Activated CD8-positive, alpha-beta T cell treated with anti-CD3 and anti-CD28 coated beads for 36 hours (primary cell): ENCODE measurements at regions not wholly inside any gene's neighbourhood (a gene's known extent, or its start where the extent isn't known, plus 50 kb on each side); places are given as distances from the start of the nearest gene placed in this dataset.

ENCODE experiments used
- ATAC-seq: fragments of 200-7000 bp; cut with Tn5 transposase; one replicate; pipeline ENCODE4 v1.10.0; 2021; ENCODE audit warnings: mild to moderate bottlenecking, moderate library complexity
- CTCF ChIA-PET: fragments of 350-600 bp; sonication (Branson Sonifier 250); formaldehyde crosslinking; loops from one replicate; lab custom pipeline; 2021; ENCODE audit warnings: antibody characterized with exemption; lab: Charles Lee
- POLR2A ChIA-PET: fragments of 350-600 bp; sonication (Branson Sonifier 250); formaldehyde crosslinking; loops from one replicate; lab custom pipeline; 2021; ENCODE audit warnings: antibody characterized with exemption; lab: Charles Lee
- DNase-seq: peaks from one replicate; pipeline ENCODE4 v3.0.0-alpha.2; 2020
- H3K27ac Mint-ChIP-seq: one replicate; pipeline ENCODE4 v1.8.0; 2021; ENCODE audit warnings: mild to moderate bottlenecking, mixed read lengths
- H3K27me3 Mint-ChIP-seq: one replicate; pipeline ENCODE4 v1.8.0; 2021; ENCODE audit warnings: mixed read lengths
- H3K36me3 Mint-ChIP-seq: one replicate; pipeline ENCODE4 v1.8.0; 2021; ENCODE audit warnings: low read depth, mixed read lengths
- H3K4me1 Mint-ChIP-seq: one replicate; pipeline ENCODE4 v1.8.0; 2021; ENCODE audit warnings: low read depth, mixed read lengths
- H3K4me3 Mint-ChIP-seq: one replicate; pipeline ENCODE4 v1.8.0; 2021; ENCODE audit warnings: mild to moderate bottlenecking, moderate library complexity, mixed read lengths
- H3K9me3 Mint-ChIP-seq: one replicate; pipeline ENCODE4 v1.8.0; 2021; ENCODE audit warnings: mixed read lengths
- CTCF ChIP-seq: fragments of 200-600 bp; IDR thresholded peaks from one replicate; pipeline ENCODE4 v1.8.0; 2022; ENCODE audit warnings: antibody characterized with exemption, mild to moderate bottlenecking
- intact Hi-C: fragments of 100-400 bp; cut with micrococcal nuclease; formaldehyde crosslinking; loops from one replicate; pipeline ENCODE4 v1.10.0; 2022

GRCh38 chr3:163491714-163492113, 1586.6 kb downstream of the SI start:
- Mint-ChIP-seq H3K36me3 (no peaks in the 10 kb centered on the region), H3K27ac (no peak overlapping the region), H3K27me3 (no peaks in the 10 kb centered on the region), H3K4me3 (no peak overlapping the region), H3K4me1 (no peaks in the 10 kb centered on the region), H3K9me3 (no peaks in the 10 kb centered on the region)
- ATAC-seq (no peak), DNase-seq (no peak)
- intact Hi-C loops: no loop called here
- CTCF ChIA-PET: no interaction called here
- POLR2A ChIA-PET: no interaction called here
- no peak for TF ChIP-seq CTCF

DNA sequence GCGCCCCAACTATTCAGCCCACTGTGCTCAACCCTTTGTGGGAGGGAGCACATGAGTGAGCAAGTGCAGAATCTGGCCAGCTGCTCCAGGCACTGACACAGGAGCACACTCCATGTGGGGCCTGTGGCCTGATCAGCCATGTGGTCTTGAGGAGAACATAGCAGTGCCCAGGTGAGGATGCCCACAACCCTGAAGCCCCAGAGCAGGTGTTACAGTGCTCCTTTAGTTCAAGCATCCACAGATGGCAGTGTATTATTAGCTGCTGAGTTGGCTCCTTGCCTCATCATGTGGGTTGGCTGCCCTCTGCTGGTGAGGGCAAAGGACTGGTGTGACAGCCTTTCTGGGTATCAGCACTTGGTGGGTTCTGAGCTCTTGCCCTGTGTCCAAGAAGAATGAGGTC, 1588.2 kb downstream of the SI start:
- CTCF ChIA-PET: interaction anchor here (1.0 kb wide), 1 partner anchor 435 kb away, joined by 3 read pairs; no protein-coding TSS in a partner anchor
- Mint-ChIP-seq H3K36me3 (no peaks in the 10 kb centered on the region), H3K9me3 (no peaks in the 10 kb centered on the region), H3K27ac (no peak overlapping the region), H3K4me3 (no peak overlapping the region), H3K27me3 (no peaks in the 10 kb centered on the region), H3K4me1 (no peaks in the 10 kb centered on the region)
- intact Hi-C loops: no loop called here
- DNase-seq (peak; percentile 45), ATAC-seq (peak; percentile 42)
- TF ChIP-seq CTCF: no peak
- POLR2A ChIA-PET: no interaction called here

DNA sequence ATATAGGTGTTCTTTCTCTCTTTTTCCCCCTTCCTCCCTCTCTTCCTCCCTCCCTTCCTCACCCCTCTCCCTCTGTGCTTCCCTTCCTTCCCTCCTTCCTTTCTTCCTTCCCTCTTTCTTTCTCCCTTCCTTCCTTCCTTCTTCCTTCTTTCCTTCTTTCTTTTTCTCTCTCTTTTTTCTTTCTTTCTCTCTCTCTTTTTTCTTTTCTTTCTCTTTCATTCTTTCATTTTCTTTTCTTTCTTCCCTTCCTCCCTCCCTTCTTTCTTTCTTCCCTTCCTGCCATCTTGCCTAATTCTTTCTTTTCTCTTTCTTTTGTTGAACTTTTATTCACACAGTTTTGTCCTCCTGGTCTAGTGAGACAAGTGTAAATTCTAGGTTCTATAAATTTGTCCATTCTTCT, 1595.6 kb downstream of the SI start:
- ATAC-seq (no peak), DNase-seq (no peak)
- Mint-ChIP-seq H3K27me3 (no peaks in the 10 kb centered on the region), H3K36me3 (no peaks in the 10 kb centered on the region), H3K27ac (no peak overlapping the region), H3K9me3 (peaks cover 7% of the 10 kb centered on the region), H3K4me1 (no peaks in the 10 kb centered on the region), H3K4me3 (no peak overlapping the region)
- ChIA-PET POLR2A (no interaction called here), CTCF (no interaction called here)
- intact Hi-C loops: no loop called here
- TF ChIP-seq CTCF: peak; percentile 21

- no peak overlapping the region for H3K4me3 Mint-ChIP-seq
- no peaks in the 10 kb centered on the region for H3K4me1 Mint-ChIP-seq
- POLR2A ChIA-PET: no interaction called here
- ATAC-seq (no peak), DNase-seq (no peak)
- no peak for TF ChIP-seq CTCF
- H3K9me3 Mint-ChIP-seq: peaks cover 7% of the 10 kb centered on the region
- H3K36me3 Mint-ChIP-seq: no peaks in the 10 kb centered on the region
- no peak overlapping the region for H3K27ac Mint-ChIP-seq
- intact Hi-C loops: no loop called here
- no peaks in the 10 kb centered on the region for H3K27me3 Mint-ChIP-seq
- CTCF ChIA-PET: no interaction called here
These were observed 1596.6 kb downstream of the SI start for GRCh38 chr3:163481738-163482137.

DNA sequence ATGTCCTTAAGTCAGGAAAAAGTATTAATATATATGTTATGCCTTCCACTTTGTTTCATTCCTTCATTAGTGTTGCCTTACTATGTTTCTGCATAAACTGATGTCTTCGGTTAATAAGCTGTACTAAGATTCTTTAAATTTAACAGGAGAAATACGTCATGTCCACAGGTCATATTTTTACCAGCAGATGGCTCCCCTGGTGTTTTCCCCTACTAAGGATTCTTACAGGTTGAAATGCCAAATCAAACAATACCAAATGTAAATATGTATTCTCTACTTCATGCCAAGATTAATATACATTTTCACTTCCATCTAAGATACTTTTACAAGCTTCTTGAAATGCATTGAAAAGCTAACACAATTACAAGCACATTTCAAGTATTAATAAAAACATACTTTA, 1602.1 kb downstream of the SI start:
- H3K27me3 Mint-ChIP-seq: no peaks in the 10 kb centered on the region
- H3K9me3 Mint-ChIP-seq: peaks cover 9% of the 10 kb centered on the region
- CTCF ChIA-PET: no interaction called here
- POLR2A ChIA-PET: no interaction called here
- H3K36me3 Mint-ChIP-seq: no peaks in the 10 kb centered on the region
- no peak overlapping the region for H3K4me3 Mint-ChIP-seq
- intact Hi-C loops: no loop called here
- H3K27ac Mint-ChIP-seq: no peak overlapping the region
- no peak for ATAC-seq
- TF ChIP-seq CTCF: no peak
- DNase-seq: no peak
- no peaks in the 10 kb centered on the region for H3K4me1 Mint-ChIP-seq
